Transverse colon (tissue), 4 donors: ENCODE measurements at regions not wholly inside any gene's neighbourhood (a gene's known extent, or its start where the extent isn't known, plus 50 kb on each side); places are given as distances from the start of the nearest gene placed in this dataset.
"Not testable (repeated sequence)": the region's sequence is repeated elsewhere in the genome, so short reads cannot be mapped to it uniquely, and the experiment has no call there.

ENCODE experiments used
- DNase-seq: peaks from one replicate; pipeline ENCODE4 v3.0.0-alpha.2; 2019
- H3K27ac ChIP-seq, 4 donors: fragments of 200-600 bp; sonication (generic); 2 replicates each; pipeline ENCODE4 v1.5.1; 2016 to 2018; ENCODE audit warnings: inconsistent platforms in 4 of 4
- H3K27me3 ChIP-seq: fragments of 200-600 bp; sonication (generic); 2 replicates; pipeline ENCODE4 v1.5.1; 2017; ENCODE audit warnings: inconsistent platforms
- H3K36me3 ChIP-seq, 4 donors: fragments of 200-600 bp; sonication (generic); 2 replicates each; pipeline ENCODE4 v1.5.1; 2017 to 2019; ENCODE audit warnings: inconsistent platforms in 4 of 4
- H3K4me1 ChIP-seq, 4 donors: fragments of 200-600 bp; sonication (generic); 2 replicates each; pipeline ENCODE4 v1.5.1; 2017 to 2020; ENCODE audit warnings: inconsistent platforms in 4 of 4
- H3K4me3 ChIP-seq, 4 donors: fragments of 200-600 bp; sonication (generic); 1 replicate in 1 of 4; 2 replicates in 3 of 4; pipeline versions ENCODE4 v1.5.1 to v1.6.1; 2017 to 2019; ENCODE audit warnings: inconsistent platforms in 4 of 4
- H3K9me3 ChIP-seq, 2 donors: fragments of 200-600 bp; sonication (generic); 2 replicates each; pipeline ENCODE4 v1.5.1; 2017 to 2019; ENCODE audit warnings: inconsistent platforms in 2 of 2
- EP300 ChIP-seq: sonication (generic); formaldehyde crosslinking; IDR thresholded peaks from one replicate; pipeline ENCODE4 v1.6.1; 2017; ENCODE audit warnings: antibody characterized with exemption, low read depth
- POLR2A ChIP-seq: fragments of 450-650 bp; IDR thresholded peaks from one replicate; pipeline ENCODE4 v1.6.1; 2016; ENCODE audit warnings: antibody characterized with exemption, mild to moderate bottlenecking, moderate library complexity
- POLR2AphosphoS5 ChIP-seq, 3 donors: sonication (generic); formaldehyde crosslinking; IDR thresholded peaks; one replicate each; pipeline ENCODE4 v1.6.1; 2016; ENCODE audit warnings: antibody characterized with exemption in 3 of 3
- WGBS, 2 donors: methylation state at CpG; one replicate each; pipeline ENCODE4 v1.1.5; 2018; ENCODE audit warnings: low coverage in 1 of 2; 5-methylcytosine and 5-hydroxymethylcytosine counted together
- in situ Hi-C, 4 donors: fragments of 200-750 bp; cut with MboI; loops; one replicate each; pipeline versions ENCODE4 v1.15.0 to v1.15.1; 2017; ENCODE audit warnings: low sequenced_read_pairs in 3 of 4, low pct_ligation_motif_present in 1 of 4, low pct_unique_long_range_greater_than_20kb in 1 of 4
- intact Hi-C: fragments of 100-400 bp; cut with DNase I; formaldehyde crosslinking; loops from one replicate; pipeline ENCODE4 v1.15.1; 2023; ENCODE audit warnings: low total_unique reads
- TF ChIP-seq, protein P1 (sequence below), 5 experiments: fragments of 200-600 bp in 3 of 5; fragments of 450-650 bp in 2 of 5; sonication (generic) in 3 of 5; IDR thresholded peaks; 1 replicate in 2 of 5; 2 replicates in 3 of 5; pipeline ENCODE4 v1.5.1; 2016 to 2017; ENCODE audit warnings: antibody characterized with exemption in 5 of 5, inconsistent platforms in 3 of 5, mild to moderate bottlenecking in 2 of 5, moderate library complexity in 1 of 5

DNA sequence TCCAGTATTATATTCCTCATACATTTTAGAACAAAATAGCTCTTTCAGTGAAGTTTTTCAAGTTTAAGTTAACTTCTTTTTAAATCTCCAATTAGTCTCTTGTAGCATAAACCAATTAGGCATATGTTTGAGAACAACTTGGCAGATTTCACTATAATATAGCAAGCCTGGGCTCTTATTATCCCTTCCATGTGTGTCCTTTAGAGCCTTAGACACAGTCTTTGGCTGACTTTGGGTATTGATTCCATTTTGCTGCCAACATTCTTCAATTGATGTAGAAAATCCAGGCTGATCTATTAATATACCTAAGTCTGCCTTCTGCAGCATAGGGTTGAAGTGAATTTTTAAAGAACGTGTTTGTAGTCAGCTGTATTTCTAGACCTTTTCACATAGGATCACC is 179.1 kb upstream of the RPRM start:
- no peak for DNase-seq
- in situ Hi-C loops, result no loop called here
- WGBS, 2 donors, result 93 to 100% methylated on average over 1 of the region's 1 CpG
- intact Hi-C loops, result no loop called here
- Histone ChIP-seq H3K4me3 (no peak overlapping the region), H3K4me1 (no peaks in the 10 kb centered on the region), H3K36me3 (no peaks in the 10 kb centered on the region), H3K9me3 (no peaks in the 10 kb centered on the region), H3K27ac (no peak overlapping the region), H3K27me3 (no peaks in the 10 kb centered on the region)
- TF ChIP-seq, protein P1, sequence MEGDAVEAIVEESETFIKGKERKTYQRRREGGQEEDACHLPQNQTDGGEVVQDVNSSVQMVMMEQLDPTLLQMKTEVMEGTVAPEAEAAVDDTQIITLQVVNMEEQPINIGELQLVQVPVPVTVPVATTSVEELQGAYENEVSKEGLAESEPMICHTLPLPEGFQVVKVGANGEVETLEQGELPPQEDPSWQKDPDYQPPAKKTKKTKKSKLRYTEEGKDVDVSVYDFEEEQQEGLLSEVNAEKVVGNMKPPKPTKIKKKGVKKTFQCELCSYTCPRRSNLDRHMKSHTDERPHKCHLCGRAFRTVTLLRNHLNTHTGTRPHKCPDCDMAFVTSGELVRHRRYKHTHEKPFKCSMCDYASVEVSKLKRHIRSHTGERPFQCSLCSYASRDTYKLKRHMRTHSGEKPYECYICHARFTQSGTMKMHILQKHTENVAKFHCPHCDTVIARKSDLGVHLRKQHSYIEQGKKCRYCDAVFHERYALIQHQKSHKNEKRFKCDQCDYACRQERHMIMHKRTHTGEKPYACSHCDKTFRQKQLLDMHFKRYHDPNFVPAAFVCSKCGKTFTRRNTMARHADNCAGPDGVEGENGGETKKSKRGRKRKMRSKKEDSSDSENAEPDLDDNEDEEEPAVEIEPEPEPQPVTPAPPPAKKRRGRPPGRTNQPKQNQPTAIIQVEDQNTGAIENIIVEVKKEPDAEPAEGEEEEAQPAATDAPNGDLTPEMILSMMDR (IDR thresholded peaks at IDR 0.05), result no peak
- TF ChIP-seq POLR2AphosphoS5 (IDR thresholded peaks at IDR 0.05) (no peak), POLR2A (no peak), EP300 (no peak)

DNA sequence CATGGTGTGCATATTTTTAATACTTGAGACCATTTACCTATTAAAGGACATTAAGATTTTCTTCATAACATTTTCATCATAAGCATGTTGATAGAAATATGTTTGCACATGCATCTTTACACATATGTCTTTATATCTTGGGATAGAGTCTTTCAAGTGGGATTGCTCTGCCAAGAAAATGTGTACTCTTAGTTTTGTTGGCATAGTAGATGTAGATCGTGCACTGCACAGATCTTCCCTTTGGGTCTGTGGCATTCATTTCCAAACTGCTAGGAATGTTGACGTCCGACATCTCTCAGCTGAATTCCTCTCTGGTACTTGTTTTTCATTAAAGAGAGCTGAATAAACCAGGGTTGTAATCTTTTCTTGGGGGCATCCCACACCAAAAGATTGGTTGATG is 183.2 kb upstream of the RPRM start:
- 73 to 89% methylated on average over 3 of the region's 3 CpGs for WGBS, 2 donors
- Histone ChIP-seq H3K27me3 (no peaks in the 10 kb centered on the region), H3K27ac (no peak overlapping the region), H3K36me3 (no peaks in the 10 kb centered on the region), H3K9me3 (no peaks in the 10 kb centered on the region), H3K4me3 (no peak overlapping the region), H3K4me1 (no peaks in the 10 kb centered on the region)
- intact Hi-C loops (no loop called here), in situ Hi-C loops (no loop called here)
- TF ChIP-seq, protein P1 (IDR thresholded peaks at IDR 0.05), result no peak
- no peak for DNase-seq

DNA sequence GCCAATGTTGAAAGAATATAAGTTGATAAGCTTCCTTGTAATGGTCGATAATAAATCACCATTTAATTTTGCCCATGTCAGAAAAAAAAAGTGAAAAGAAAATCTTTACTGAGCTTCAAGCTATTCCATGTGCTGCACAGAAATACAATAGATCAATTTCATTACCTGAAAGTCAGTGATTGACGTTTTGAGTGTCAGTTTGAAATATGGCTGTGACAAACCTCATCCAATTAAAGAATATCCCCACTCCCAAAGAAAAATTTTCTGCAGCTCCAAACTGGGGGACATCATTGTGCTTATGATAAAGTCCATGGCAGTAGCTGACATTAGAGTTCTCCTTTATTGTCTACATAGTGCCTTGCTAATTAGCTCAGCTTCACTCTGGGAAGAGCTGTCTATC is 184.8 kb upstream of the RPRM start:
- Histone ChIP-seq H3K9me3 (no peaks in the 10 kb centered on the region), H3K27me3 (no peaks in the 10 kb centered on the region), H3K4me3 (no peak overlapping the region), H3K27ac (no peak overlapping the region), H3K36me3 (no peaks in the 10 kb centered on the region), H3K4me1 (no peaks in the 10 kb centered on the region)
- in situ Hi-C loops, result no loop called here
- TF ChIP-seq POLR2A, result no peak
- no peak for TF ChIP-seq POLR2AphosphoS5 (IDR thresholded peaks at IDR 0.05)
- intact Hi-C loops, result no loop called here
- DNase-seq, result no peak
- 40 to 51% methylated on average over 2 of the region's 2 CpGs for WGBS, 2 donors

GRCh38 chr2:153664009-153664408 is 185.4 kb upstream of the RPRM start:
- H3K27me3 ChIP-seq, intact Hi-C loops, H3K27ac ChIP-seq, H3K4me1 ChIP-seq, H3K9me3 ChIP-seq, in situ Hi-C loops, H3K36me3 ChIP-seq, DNase-seq, H3K4me3 ChIP-seq: not testable (repeated sequence)
- WGBS, 2 donors, result 86 to 88% methylated on average over 5 of the region's 5 CpGs

DNA sequence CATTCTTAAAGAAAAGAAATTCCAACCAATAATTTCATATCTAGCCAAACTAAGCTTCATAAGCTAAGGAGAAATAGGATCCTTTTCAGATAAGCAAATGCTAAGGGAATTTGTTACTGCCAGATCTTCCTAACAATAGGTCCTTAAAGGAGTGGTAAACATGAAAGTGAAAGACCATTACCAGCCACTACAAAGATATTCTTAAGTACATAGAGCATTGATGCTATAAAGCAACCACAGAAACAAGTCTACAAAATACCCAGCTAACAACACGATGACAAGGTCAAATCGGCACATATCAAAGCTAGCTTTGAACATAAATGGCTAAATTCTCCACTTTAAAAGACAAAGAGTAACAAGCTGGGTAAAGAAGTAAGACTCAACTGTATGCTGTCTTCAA is 188.9 kb upstream of the RPRM start:
- H3K4me3 ChIP-seq, result no peak overlapping the region
- H3K4me1 ChIP-seq, result no peaks in the 10 kb centered on the region
- H3K27ac ChIP-seq, result no peak overlapping the region
- intact Hi-C loops, result no loop called here
- H3K9me3 ChIP-seq, result no peaks in the 10 kb centered on the region
- TF ChIP-seq POLR2AphosphoS5 (IDR thresholded peaks at IDR 0.05) (no peak), POLR2A (no peak), EP300 (no peak)
- TF ChIP-seq, protein P1 (IDR thresholded peaks at IDR 0.05), result no peak
- in situ Hi-C loops, result no loop called here
- H3K27me3 ChIP-seq, result no peaks in the 10 kb centered on the region
- H3K36me3 ChIP-seq, result no peaks in the 10 kb centered on the region
- 98% methylated on average over 2 of the region's 2 CpGs; no CpG with 5 or more reads in 1 of the 2 donors for WGBS, 2 donors
- DNase-seq, result no peak
